ENCODE measurements at regions not wholly inside any gene's neighbourhood (a gene's known extent, or its start where the extent isn't known, plus 50 kb on each side); places are given as distances from the start of the nearest gene placed in this dataset.
A peak's percentile ranks its signal among the peaks of the same experiment; 100 is the strongest.

GRCh38 chr21:16709866-16710550 lies 802.8 kb upstream of the CXADR start:
- Histone ChIP-seq H3K4me1 (ENCODE audit: low read depth) (no peaks in the 10 kb centered on the region), H3K27ac (no peak overlapping the region), H3K27me3 (no peaks in the 10 kb centered on the region), H3K4me3 (no peak overlapping the region), H3K9me3 (ENCODE audit: low read depth) (no peaks in the 10 kb centered on the region), H3K36me3 (no peaks in the 10 kb centered on the region)
- TF ChIP-seq CTCF (IDR thresholded peaks at IDR 0.05; ENCODE audit: low read depth, low read length), result no peak
- DNase-seq (ENCODE audit: low read depth in 1 of 2, low spot score in 1 of 2), result peak in 1 of 2 donors; percentile 76

- no peaks in the 10 kb centered on the region for H3K9me3 ChIP-seq (ENCODE audit: low read depth)
- H3K27ac ChIP-seq, result no peak overlapping the region
- TF ChIP-seq CTCF (IDR thresholded peaks at IDR 0.05; ENCODE audit: low read depth, low read length), result no peak
- no peaks in the 10 kb centered on the region for H3K4me1 ChIP-seq (ENCODE audit: low read depth)
- no peaks in the 10 kb centered on the region for H3K36me3 ChIP-seq
- DNase-seq (ENCODE audit: low read depth in 1 of 2, low spot score in 1 of 2), result no peak
- H3K27me3 ChIP-seq, result no peaks in the 10 kb centered on the region
- no peak overlapping the region for H3K4me3 ChIP-seq
Observed at GRCh38 chr21:16711757-16712156, 801.1 kb upstream of the CXADR start.

GRCh38 chr21:16713331-16714117 lies 799.3 kb upstream of the CXADR start:
- TF ChIP-seq CTCF (IDR thresholded peaks at IDR 0.05; ENCODE audit: low read depth, low read length), result no peak
- Histone ChIP-seq H3K4me3 (no peak overlapping the region), H3K27ac (no peak overlapping the region), H3K27me3 (no peaks in the 10 kb centered on the region), H3K4me1 (ENCODE audit: low read depth) (no peaks in the 10 kb centered on the region), H3K9me3 (ENCODE audit: low read depth) (no peaks in the 10 kb centered on the region), H3K36me3 (no peaks in the 10 kb centered on the region)
- DNase-seq (ENCODE audit: low read depth in 1 of 2, low spot score in 1 of 2), result peak in 1 of 2 donors; percentile 32

- no peak for TF ChIP-seq CTCF (IDR thresholded peaks at IDR 0.05; ENCODE audit: low read depth, low read length)
- no peaks in the 10 kb centered on the region for H3K27me3 ChIP-seq
- H3K27ac ChIP-seq, result no peak overlapping the region
- no peaks in the 10 kb centered on the region for H3K9me3 ChIP-seq (ENCODE audit: low read depth)
- H3K4me1 ChIP-seq (ENCODE audit: low read depth), result no peaks in the 10 kb centered on the region
- no peak for DNase-seq (ENCODE audit: low read depth in 1 of 2, low spot score in 1 of 2)
- H3K36me3 ChIP-seq, result no peaks in the 10 kb centered on the region
- no peak overlapping the region for H3K4me3 ChIP-seq
Observed at GRCh38 chr21:16740511-16740910, 772.3 kb upstream of the CXADR start.

- H3K9me3 ChIP-seq (ENCODE audit: low read depth), result no peaks in the 10 kb centered on the region
- H3K27me3 ChIP-seq, result no peaks in the 10 kb centered on the region
- H3K27ac ChIP-seq, result no peak overlapping the region
- DNase-seq (ENCODE audit: low read depth in 1 of 2, low spot score in 1 of 2), result peak in 1 of 2 donors; percentile 33
- no peaks in the 10 kb centered on the region for H3K4me1 ChIP-seq (ENCODE audit: low read depth)
- H3K36me3 ChIP-seq, result no peaks in the 10 kb centered on the region
- TF ChIP-seq CTCF (IDR thresholded peaks at IDR 0.05; ENCODE audit: low read depth, low read length), result no peak
- no peak overlapping the region for H3K4me3 ChIP-seq
Observed at GRCh38 chr21:16741141-16741665, 771.6 kb upstream of the CXADR start.
